Right renal pelvis (tissue), 4 donors: ENCODE measurements at regions not wholly inside any gene's neighbourhood (a gene's known extent, or its start where the extent isn't known, plus 50 kb on each side); places are given as distances from the start of the nearest gene placed in this dataset.

Experiments
- DNase-seq, 4 donors: peaks; one replicate each; pipeline ENCODE4 v3.0.0-alpha.2; 2013; ENCODE audit warnings: low read depth in 4 of 4, low spot score in 3 of 4, missing footprints in 1 of 4

GRCh38 chr2:134770702-134771101 lies 51.9 kb upstream of the TMEM163 start:
- DNase-seq: no peak

- no peak for DNase-seq
Measured at GRCh38 chr2:134771313-134771801, 52.6 kb upstream of the TMEM163 start.

- DNase-seq: no peak
Measured at GRCh38 chr2:134772493-134773169, 53.8 kb upstream of the TMEM163 start.

GRCh38 chr2:134773335-134773734 lies 54.5 kb upstream of the TMEM163 start:
- DNase-seq: peak in 1 of 4 donors; percentile 6

GRCh38 chr2:134773759-134774742 lies 55.3 kb upstream of the TMEM163 start:
- DNase-seq: no peak

- no peak for DNase-seq
Measured at GRCh38 chr2:134774786-134775641, 56.2 kb upstream of the TMEM163 start.

- no peak for DNase-seq
Measured at GRCh38 chr2:134776836-134777235, 58.0 kb upstream of the TMEM163 start.

- no peak for DNase-seq
Measured at GRCh38 chr2:134777593-134777992, 58.8 kb upstream of the TMEM163 start.

GRCh38 chr2:134778372-134778771 lies 59.6 kb upstream of the TMEM163 start:
- no peak for DNase-seq

GRCh38 chr2:134780972-134781371 lies 57.4 kb upstream of the ACMSD start:
- no peak for DNase-seq

- DNase-seq: no peak
Measured at GRCh38 chr2:134782107-134782506, 56.3 kb upstream of the ACMSD start.

GRCh38 chr2:134782792-134783191 lies 55.6 kb upstream of the ACMSD start:
- peak in 1 of 4 donors; percentile 5 for DNase-seq

- no peak for DNase-seq
Measured at GRCh38 chr2:134783912-134784311, 54.5 kb upstream of the ACMSD start.

- DNase-seq: no peak
Measured at GRCh38 chr2:134785659-134786430, 52.6 kb upstream of the ACMSD start.

- DNase-seq: no peak
Measured at GRCh38 chr2:134788417-134788816, 50.0 kb upstream of the ACMSD start.
